Activated naive CD4-positive, alpha-beta T cell treated with anti-CD3 and anti-CD28 coated beads, Interleukin-2, amount 50 U/mL, for 24 hours (primary cell): ENCODE measurements at regions not wholly inside any gene's neighbourhood (a gene's known extent, or its start where the extent isn't known, plus 50 kb on each side); places are given as distances from the start of the nearest gene placed in this dataset.
"Not testable (repeated sequence)": the region's sequence is repeated elsewhere in the genome, so short reads cannot be mapped to it uniquely, and the experiment has no call there.

Experiments
- H3K27ac Mint-ChIP-seq: one replicate; pipeline ENCODE4 v1.8.0; 2021; ENCODE audit warnings: mild to moderate bottlenecking, mixed read lengths
- H3K27me3 Mint-ChIP-seq: one replicate; pipeline ENCODE4 v1.8.0; 2021; ENCODE audit warnings: mixed read lengths
- H3K36me3 Mint-ChIP-seq: one replicate; pipeline ENCODE4 v1.8.0; 2021; ENCODE audit warnings: mixed read lengths
- H3K4me1 Mint-ChIP-seq: one replicate; pipeline ENCODE4 v1.8.0; 2021; ENCODE audit warnings: mixed read lengths
- H3K4me3 Mint-ChIP-seq: one replicate; pipeline ENCODE4 v1.8.0; 2021; ENCODE audit warnings: mild to moderate bottlenecking, mixed read lengths
- H3K9me3 Mint-ChIP-seq: one replicate; pipeline ENCODE4 v1.8.0; 2021; ENCODE audit warnings: mixed read lengths

DNA sequence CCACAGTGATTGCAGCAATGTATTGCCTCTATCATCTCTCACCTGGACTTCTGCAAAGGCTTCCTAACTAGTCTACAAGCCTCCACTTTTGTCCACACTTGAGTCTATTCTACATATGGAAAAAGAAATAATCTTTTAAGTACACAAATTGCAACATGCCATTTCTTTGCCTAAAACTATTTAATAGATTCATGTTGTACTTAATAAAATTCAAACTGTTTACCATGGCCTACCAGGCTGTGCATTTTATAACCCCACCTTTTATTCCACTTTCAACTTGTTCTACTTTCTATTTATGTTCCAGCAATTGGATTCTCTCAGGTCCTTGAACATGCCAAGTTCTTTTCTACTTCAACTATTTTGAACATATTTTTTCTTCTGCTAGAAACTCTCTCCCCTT lies 128.7 kb downstream of the GPR85 start:
- H3K4me3 Mint-ChIP-seq = no peak overlapping the region
- no peaks in the 10 kb centered on the region for H3K4me1 Mint-ChIP-seq
- peaks cover 2% of the 10 kb centered on the region for H3K36me3 Mint-ChIP-seq
- peaks cover 37% of the 10 kb centered on the region for H3K27me3 Mint-ChIP-seq
- peaks cover 8% of the 10 kb centered on the region for H3K9me3 Mint-ChIP-seq
- H3K27ac Mint-ChIP-seq = no peak overlapping the region

DNA sequence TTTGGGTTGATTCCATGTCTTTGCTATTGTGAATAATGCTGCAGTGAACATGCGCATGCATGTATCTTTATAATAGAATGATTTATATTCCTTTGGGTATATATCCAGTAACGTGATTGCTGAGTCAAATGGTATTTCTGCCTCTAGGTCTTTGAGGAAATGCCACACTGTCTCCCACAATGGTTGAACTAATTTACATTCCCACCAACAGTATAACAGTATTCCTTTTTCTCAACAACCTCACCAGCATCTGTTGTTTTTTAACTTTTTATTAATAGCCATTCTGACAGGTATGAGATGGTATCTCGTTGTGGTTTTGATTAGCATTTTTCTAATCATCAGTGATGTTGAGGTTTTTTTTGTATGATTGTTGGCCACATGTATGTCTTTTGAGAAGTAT lies 133.6 kb downstream of the GPR85 start:
- not testable (repeated sequence) for H3K4me3 Mint-ChIP-seq, H3K36me3 Mint-ChIP-seq, H3K27ac Mint-ChIP-seq, H3K4me1 Mint-ChIP-seq, H3K9me3 Mint-ChIP-seq
- peaks cover 33% of the 10 kb centered on the region for H3K27me3 Mint-ChIP-seq

GRCh38 chr7:112951070-112951469 lies 135.6 kb downstream of the GPR85 start:
- Mint-ChIP-seq H3K4me3 (no peak overlapping the region), H3K36me3 (peaks cover 1% of the 10 kb centered on the region), H3K27ac (no peak overlapping the region), H3K27me3 (peaks cover 24% of the 10 kb centered on the region), H3K9me3 (no peaks in the 10 kb centered on the region), H3K4me1 (no peaks in the 10 kb centered on the region)

- not testable (repeated sequence) for H3K4me1 Mint-ChIP-seq, H3K36me3 Mint-ChIP-seq, H3K9me3 Mint-ChIP-seq, H3K27ac Mint-ChIP-seq, H3K4me3 Mint-ChIP-seq
- peaks cover 23% of the 10 kb centered on the region for H3K27me3 Mint-ChIP-seq
Observed at GRCh38 chr7:112949682-112950081, 136.9 kb downstream of the GPR85 start.

- Mint-ChIP-seq H3K4me3 (no peak overlapping the region), H3K9me3 (no peaks in the 10 kb centered on the region), H3K36me3 (peaks cover 1% of the 10 kb centered on the region), H3K27ac (no peak overlapping the region), H3K4me1 (peaks cover 2% of the 10 kb centered on the region), H3K27me3 (peaks cover 16% of the 10 kb centered on the region)
Observed at GRCh38 chr7:112946350-112946749, 140.3 kb downstream of the GPR85 start.

GRCh38 chr7:112945046-112945445 lies 141.6 kb downstream of the GPR85 start:
- no peaks in the 10 kb centered on the region for H3K9me3 Mint-ChIP-seq
- no peak overlapping the region for H3K27ac Mint-ChIP-seq
- H3K4me3 Mint-ChIP-seq = no peak overlapping the region
- peaks cover 13% of the 10 kb centered on the region for H3K27me3 Mint-ChIP-seq
- H3K4me1 Mint-ChIP-seq = peaks cover 15% of the 10 kb centered on the region
- peaks cover 1% of the 10 kb centered on the region for H3K36me3 Mint-ChIP-seq

DNA sequence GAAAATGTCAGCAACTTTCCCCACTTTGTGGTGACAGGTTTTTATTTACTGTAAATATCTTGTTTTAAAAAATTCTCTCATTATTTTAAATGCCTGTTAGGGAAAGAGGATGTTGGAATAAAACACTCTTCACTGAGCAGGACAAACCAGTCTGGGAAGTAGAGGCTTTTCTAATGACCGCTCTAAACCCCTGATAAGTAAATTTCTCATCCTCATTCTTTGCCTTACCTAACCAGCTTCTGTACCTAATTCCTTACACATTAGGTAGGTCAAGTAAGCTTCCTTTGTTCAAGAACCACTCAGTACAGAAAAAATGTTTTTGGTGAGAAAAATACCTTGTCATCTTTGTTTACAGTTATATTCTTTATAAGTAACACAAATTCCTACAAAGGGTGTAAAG lies 143.6 kb downstream of the GPR85 start:
- H3K36me3 Mint-ChIP-seq = no peaks in the 10 kb centered on the region
- H3K4me1 Mint-ChIP-seq = peaks cover 25% of the 10 kb centered on the region
- H3K9me3 Mint-ChIP-seq = no peaks in the 10 kb centered on the region
- no peak overlapping the region for H3K27ac Mint-ChIP-seq
- H3K4me3 Mint-ChIP-seq = no peak overlapping the region
- peaks cover 10% of the 10 kb centered on the region for H3K27me3 Mint-ChIP-seq

GRCh38 chr7:112942125-112942524 lies 144.5 kb downstream of the GPR85 start:
- H3K27me3 Mint-ChIP-seq, H3K9me3 Mint-ChIP-seq, H3K27ac Mint-ChIP-seq, H3K36me3 Mint-ChIP-seq, H3K4me3 Mint-ChIP-seq: not testable (repeated sequence)
- H3K4me1 Mint-ChIP-seq = peaks cover 34% of the 10 kb centered on the region

GRCh38 chr7:112940314-112940732 lies 146.3 kb downstream of the GPR85 start:
- peak overlapping the region; percentile 94 for H3K4me3 Mint-ChIP-seq
- no peaks in the 10 kb centered on the region for H3K36me3 Mint-ChIP-seq
- peaks cover 52% of the 10 kb centered on the region for H3K4me1 Mint-ChIP-seq
- H3K27me3 Mint-ChIP-seq = no peaks in the 10 kb centered on the region
- peak overlapping the region; percentile 97 for H3K27ac Mint-ChIP-seq
- no peaks in the 10 kb centered on the region for H3K9me3 Mint-ChIP-seq

GRCh38 chr7:112939574-112940313 lies 146.9 kb downstream of the GPR85 start:
- no peaks in the 10 kb centered on the region for H3K27me3 Mint-ChIP-seq
- peak overlapping the region; percentile 97 for H3K27ac Mint-ChIP-seq

GRCh38 chr7:112938863-112939573 lies 147.6 kb downstream of the GPR85 start:
- Mint-ChIP-seq H3K27me3 (no peaks in the 10 kb centered on the region), H3K9me3 (no peaks in the 10 kb centered on the region), H3K27ac (peak overlapping the region; percentile 83), H3K36me3 (peaks cover 4% of the 10 kb centered on the region), H3K4me3 (peak overlapping the region; percentile 94), H3K4me1 (peaks cover 65% of the 10 kb centered on the region)

More at GRCh38 chr7:112939574-112940313, 146.9 kb downstream of the GPR85 start:
- peaks cover 58% of the 10 kb centered on the region for H3K4me1 Mint-ChIP-seq
- no peaks in the 10 kb centered on the region for H3K36me3 Mint-ChIP-seq
- peak overlapping the region; percentile 94 for H3K4me3 Mint-ChIP-seq
- H3K9me3 Mint-ChIP-seq = no peaks in the 10 kb centered on the region

DNA sequence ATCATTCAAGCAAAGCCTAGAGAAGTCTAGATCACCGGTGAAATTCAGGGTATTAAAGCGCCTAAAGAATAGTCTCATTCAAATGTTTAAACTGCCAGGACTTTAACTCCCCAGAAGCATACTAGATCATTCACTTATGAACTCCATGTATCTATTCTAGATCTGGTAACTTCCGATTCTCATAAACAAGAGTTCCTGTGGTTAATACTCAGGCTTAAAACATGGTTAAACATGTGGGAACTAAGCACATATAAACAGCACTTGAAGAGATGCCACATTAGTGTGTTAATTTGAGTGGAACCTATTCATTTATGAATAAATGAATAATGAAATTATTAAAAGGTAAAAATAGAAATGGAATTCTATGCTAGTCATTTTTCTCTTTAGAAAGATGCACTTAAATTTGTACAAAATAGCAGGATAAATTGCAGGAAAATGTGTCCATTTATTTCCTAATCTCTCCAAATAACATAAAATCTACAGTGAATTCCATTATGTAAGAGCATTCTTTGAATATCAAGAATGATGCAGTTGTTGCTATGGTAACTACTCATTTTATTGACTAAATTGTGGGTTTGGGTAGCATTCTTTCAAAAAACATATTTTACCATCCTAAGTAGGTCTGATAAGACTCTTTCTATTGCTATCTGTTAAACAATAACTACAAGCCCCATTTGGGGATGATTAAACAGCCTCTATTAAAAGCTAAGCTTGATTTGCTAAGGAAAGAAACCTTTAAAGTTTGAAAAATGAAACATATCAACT lies 147.6 kb upstream of the TMEM168 start:
- H3K4me1 Mint-ChIP-seq = peaks cover 74% of the 10 kb centered on the region
- no peaks in the 10 kb centered on the region for H3K27me3 Mint-ChIP-seq
- H3K9me3 Mint-ChIP-seq = no peaks in the 10 kb centered on the region
- H3K27ac Mint-ChIP-seq = no peak overlapping the region
- peaks cover 4% of the 10 kb centered on the region for H3K36me3 Mint-ChIP-seq
- peak overlapping the region; percentile 94 for H3K4me3 Mint-ChIP-seq

GRCh38 chr7:112933598-112933997 lies 143.4 kb upstream of the TMEM168 start:
- peaks cover 85% of the 10 kb centered on the region for H3K4me1 Mint-ChIP-seq
- peaks cover 10% of the 10 kb centered on the region for H3K36me3 Mint-ChIP-seq
- no peaks in the 10 kb centered on the region for H3K9me3 Mint-ChIP-seq
- no peaks in the 10 kb centered on the region for H3K27me3 Mint-ChIP-seq
- H3K4me3 Mint-ChIP-seq = no peak overlapping the region
- H3K27ac Mint-ChIP-seq = no peak overlapping the region

DNA sequence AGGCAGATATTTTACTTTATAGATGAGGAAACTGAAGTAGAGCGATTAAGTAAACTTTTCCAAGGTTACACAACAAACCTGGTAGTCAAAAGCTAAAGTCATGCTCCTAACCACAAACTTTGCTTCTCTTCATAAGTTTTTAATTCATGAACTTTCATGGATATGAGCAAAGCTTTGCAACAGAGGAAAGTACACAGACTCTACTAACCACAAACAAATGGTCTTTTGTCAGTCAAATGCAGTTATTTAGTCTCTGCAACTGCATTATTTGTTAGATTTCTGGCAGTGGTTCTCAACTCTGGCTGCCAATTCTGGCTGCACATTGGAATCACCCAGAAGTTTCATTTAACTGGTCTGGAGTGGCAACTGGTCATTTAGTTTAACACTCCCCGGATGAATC lies 140.6 kb upstream of the TMEM168 start:
- H3K4me1 Mint-ChIP-seq = peaks cover 73% of the 10 kb centered on the region
- H3K27ac Mint-ChIP-seq = no peak overlapping the region
- no peaks in the 10 kb centered on the region for H3K27me3 Mint-ChIP-seq
- no peak overlapping the region for H3K4me3 Mint-ChIP-seq
- H3K9me3 Mint-ChIP-seq = no peaks in the 10 kb centered on the region
- H3K36me3 Mint-ChIP-seq = peaks cover 12% of the 10 kb centered on the region

- no peak overlapping the region for H3K27ac Mint-ChIP-seq
- H3K4me3 Mint-ChIP-seq = no peak overlapping the region
- H3K9me3 Mint-ChIP-seq = no peaks in the 10 kb centered on the region
Observed at GRCh38 chr7:112929421-112929820, 139.2 kb upstream of the TMEM168 start.

GRCh38 chr7:112926018-112926417 lies 135.8 kb upstream of the TMEM168 start:
- Mint-ChIP-seq H3K36me3 (peaks cover 10% of the 10 kb centered on the region), H3K9me3 (no peaks in the 10 kb centered on the region), H3K4me1 (peaks cover 35% of the 10 kb centered on the region), H3K27ac (no peak overlapping the region), H3K4me3 (no peak overlapping the region), H3K27me3 (no peaks in the 10 kb centered on the region)

More at GRCh38 chr7:112929421-112929820, 139.2 kb upstream of the TMEM168 start:
- Mint-ChIP-seq H3K36me3 (peaks cover 14% of the 10 kb centered on the region), H3K4me1 (peaks cover 61% of the 10 kb centered on the region), H3K27me3 (no peaks in the 10 kb centered on the region)
